B cell (primary cell): ENCODE measurements at regions not wholly inside any gene's neighbourhood (a gene's known extent, or its start where the extent isn't known, plus 50 kb on each side); places are given as distances from the start of the nearest gene placed in this dataset.

ENCODE experiments used
- ATAC-seq: fragments of 200-7000 bp; cut with Tn5 transposase; one replicate; pipeline ENCODE4 v1.10.0; 2021; ENCODE audit warnings: low read depth, mild to moderate bottlenecking, moderate number of reproducible peaks, moderate library complexity
- CTCF ChIA-PET: fragments of 350-600 bp; sonication (Branson Sonifier 250); formaldehyde crosslinking; loops from one replicate; lab custom pipeline; 2021; ENCODE audit warnings: antibody characterized with exemption, inconsistent platforms; lab: Charles Lee
- POLR2A ChIA-PET: fragments of 350-600 bp; sonication (Branson Sonifier 250); formaldehyde crosslinking; loops from one replicate; lab custom pipeline; 2021; ENCODE audit warnings: antibody characterized with exemption; lab: Charles Lee
- DNase-seq: peaks from one replicate; pipeline ENCODE4 v3.0.0; 2013
- H2AFZ ChIP-seq: 2 replicates; pipeline ENCODE4 v1.6.1; 2012; ENCODE audit warnings: mild to moderate bottlenecking, low read depth, low read length; ENCODE audit not compliant: insufficient read depth, poor library complexity, severe bottlenecking
- H3K27ac ChIP-seq, 2 donors: 1 replicate in 1 of 2; 2 replicates in 1 of 2; pipeline ENCODE4 v1.5.1; 2012 to 2013; ENCODE audit warnings: low read length in 2 of 2, mild to moderate bottlenecking in 2 of 2, moderate library complexity in 1 of 2
- H3K27me3 ChIP-seq, 4 experiments: fragments of 200-600 bp in 1 of 4; sonication (generic) in 1 of 4; replicated peaks in 1 of 4; 1 replicate in 2 of 4; 2 replicates in 2 of 4; pipeline versions ENCODE4 v1.6.1 to v1.7.0; 2013 to 2016; ENCODE audit warnings: low read length in 3 of 4, mild to moderate bottlenecking in 2 of 4, mixed read lengths in 1 of 4, moderate library complexity in 1 of 4; ENCODE audit not compliant: insufficient read depth in 4 of 4, control insufficient read depth in 3 of 4; ENCODE audit errors: control extremely low read depth in 1 of 4
- H3K36me3 ChIP-seq, 2 experiments: replicated peaks in 1 of 2; 1 replicate in 1 of 2; 2 replicates in 1 of 2; pipeline versions ENCODE4 v1.6.1 to v1.7.1; 2013; ENCODE audit warnings: low read length in 1 of 2; ENCODE audit not compliant: insufficient read depth in 2 of 2, control insufficient read depth in 1 of 2; ENCODE audit errors: control extremely low read depth in 1 of 2, extremely low read depth in 1 of 2
- H3K4me1 ChIP-seq, 2 donors: fragments of 200-600 bp in 1 of 2; sonication (generic) in 1 of 2; 1 replicate in 1 of 2; 2 replicates in 1 of 2; pipeline versions ENCODE4 v1.5.1 to v1.6.1; 2013 to 2017; ENCODE audit warnings: low read length in 2 of 2; ENCODE audit not compliant: control insufficient read depth in 2 of 2, insufficient read depth in 2 of 2
- H3K4me2 ChIP-seq: replicated peaks from 2 replicates; pipeline ENCODE3; 2012; ENCODE audit warnings: mild to moderate bottlenecking, low read depth, low read length; ENCODE audit not compliant: poor library complexity, severe bottlenecking
- H3K4me3 ChIP-seq, 5 experiments: fragments of 200-600 bp in 1 of 5; sonication (generic) in 1 of 5; 1 replicate in 3 of 5; 2 replicates in 2 of 5; pipeline versions ENCODE4 v1.5.1 to v1.7.0; 2011 to 2016; ENCODE audit warnings: low read length in 4 of 5, mild to moderate bottlenecking in 4 of 5, low read depth in 2 of 5, control low read depth in 1 of 5, moderate library complexity in 1 of 5; ENCODE audit not compliant: insufficient read depth in 1 of 5; ENCODE audit errors: control extremely low read depth in 1 of 5, extremely low read depth in 1 of 5
- H3K79me2 ChIP-seq: fragments of 200-600 bp; sonication (generic); one replicate; pipeline ENCODE4 v1.6.0; 2016; ENCODE audit warnings: low read length; ENCODE audit not compliant: control insufficient read depth, insufficient read depth
- H3K9ac ChIP-seq: fragments of 200-600 bp; sonication (generic); 2 replicates; pipeline ENCODE4 v1.6.1; 2017; ENCODE audit warnings: mild to moderate bottlenecking, low read length, moderate library complexity
- H3K9me3 ChIP-seq, 3 donors: one replicate each; pipeline versions ENCODE4 v1.6.1 to v1.7.1; 2013; ENCODE audit warnings: low read length in 2 of 3; ENCODE audit not compliant: control insufficient read depth in 2 of 3, insufficient read depth in 1 of 3; ENCODE audit errors: control extremely low read depth in 1 of 3
- H4K20me1 ChIP-seq: 2 replicates; pipeline ENCODE4 v1.6.0; 2012; ENCODE audit warnings: mild to moderate bottlenecking, low read length; ENCODE audit not compliant: insufficient read depth, control insufficient read depth, poor library complexity, severe bottlenecking
- H3K27ac Mint-ChIP-seq: one replicate; pipeline ENCODE4 v1.8.0; 2021; ENCODE audit warnings: mixed read lengths
- H3K27me3 Mint-ChIP-seq: one replicate; pipeline ENCODE4 v1.8.0; 2021; ENCODE audit warnings: mixed read lengths
- H3K4me1 Mint-ChIP-seq: one replicate; pipeline ENCODE4 v1.8.0; 2021; ENCODE audit warnings: mixed read lengths
- H3K4me3 Mint-ChIP-seq: one replicate; pipeline ENCODE4 v1.8.0; 2021; ENCODE audit warnings: mixed read lengths
- H3K9me3 Mint-ChIP-seq: one replicate; pipeline ENCODE4 v1.8.0; 2022; ENCODE audit warnings: mixed read lengths; ENCODE audit not compliant: insufficient read depth
- EZH2 ChIP-seq: IDR thresholded peaks from 2 replicates; pipeline ENCODE4 v1.6.1; 2012; ENCODE audit warnings: borderline replicate concordance, low read depth, mild to moderate bottlenecking, moderate library complexity, low read length; ENCODE audit not compliant: insufficient read depth, poor library complexity, severe bottlenecking
- WGBS: methylation state at CpG from one replicate; pipeline ENCODE4 v1.1.5; 2013; ENCODE audit warnings: missing lambda C conversion rate; ENCODE audit not compliant: insufficient coverage; 5-methylcytosine and 5-hydroxymethylcytosine counted together
- intact Hi-C: fragments of 100-400 bp; cut with micrococcal nuclease; formaldehyde crosslinking; loops from one replicate; pipeline ENCODE4 v1.10.0; 2022
- TF ChIP-seq, protein P1 (sequence below): fragments of 200-600 bp; IDR thresholded peaks from one replicate; pipeline ENCODE4 v1.8.0; 2022; ENCODE audit warnings: antibody characterized with exemption, mild to moderate bottlenecking

DNA sequence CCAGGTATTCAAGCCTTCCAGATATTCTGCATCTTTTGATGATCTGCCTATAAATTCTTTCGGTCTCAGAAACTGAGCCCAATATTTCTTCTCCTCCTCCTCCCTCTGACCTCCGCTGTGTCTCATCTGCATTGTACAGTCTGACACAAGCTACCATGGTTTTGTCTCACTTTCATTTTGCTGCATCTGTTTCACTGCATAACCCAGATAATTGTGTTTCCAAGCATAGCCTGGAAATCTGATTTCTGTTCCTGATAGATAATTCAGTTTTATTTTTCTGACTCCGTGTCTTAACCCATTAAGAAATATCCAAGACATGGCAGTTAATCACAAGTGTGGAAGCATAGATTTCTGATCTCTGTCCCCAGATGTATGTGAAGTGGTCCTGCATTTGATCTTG, 374.2 kb upstream of the SEMA3A start:
- Histone ChIP-seq H3K36me3 (no peaks in the 10 kb centered on the region), H3K9ac (no peak overlapping the region), H3K79me2 (no peaks in the 10 kb centered on the region), H3K9me3 (no peaks in the 10 kb centered on the region), H2AFZ (no peak overlapping the region), H3K27me3 (no peaks in the 10 kb centered on the region), H4K20me1 (no peaks in the 10 kb centered on the region), H3K4me1 (no peaks in the 10 kb centered on the region), H3K27ac (no peak overlapping the region), H3K4me3 (no peak overlapping the region), H3K4me2 (no peak overlapping the region)
- intact Hi-C loops: no loop called here
- ChIA-PET CTCF (no interaction called here), POLR2A (no interaction called here)
- WGBS: 87% methylated on average over 2 of the region's 3 CpGs
- Mint-ChIP-seq H3K27me3 (no peaks in the 10 kb centered on the region), H3K27ac (no peak overlapping the region), H3K4me1 (no peaks in the 10 kb centered on the region), H3K9me3 (no peaks in the 10 kb centered on the region), H3K4me3 (no peak overlapping the region)
- DNase-seq: no peak
- ATAC-seq: no peak
- no peak for TF ChIP-seq EZH2
- TF ChIP-seq, protein P1, sequence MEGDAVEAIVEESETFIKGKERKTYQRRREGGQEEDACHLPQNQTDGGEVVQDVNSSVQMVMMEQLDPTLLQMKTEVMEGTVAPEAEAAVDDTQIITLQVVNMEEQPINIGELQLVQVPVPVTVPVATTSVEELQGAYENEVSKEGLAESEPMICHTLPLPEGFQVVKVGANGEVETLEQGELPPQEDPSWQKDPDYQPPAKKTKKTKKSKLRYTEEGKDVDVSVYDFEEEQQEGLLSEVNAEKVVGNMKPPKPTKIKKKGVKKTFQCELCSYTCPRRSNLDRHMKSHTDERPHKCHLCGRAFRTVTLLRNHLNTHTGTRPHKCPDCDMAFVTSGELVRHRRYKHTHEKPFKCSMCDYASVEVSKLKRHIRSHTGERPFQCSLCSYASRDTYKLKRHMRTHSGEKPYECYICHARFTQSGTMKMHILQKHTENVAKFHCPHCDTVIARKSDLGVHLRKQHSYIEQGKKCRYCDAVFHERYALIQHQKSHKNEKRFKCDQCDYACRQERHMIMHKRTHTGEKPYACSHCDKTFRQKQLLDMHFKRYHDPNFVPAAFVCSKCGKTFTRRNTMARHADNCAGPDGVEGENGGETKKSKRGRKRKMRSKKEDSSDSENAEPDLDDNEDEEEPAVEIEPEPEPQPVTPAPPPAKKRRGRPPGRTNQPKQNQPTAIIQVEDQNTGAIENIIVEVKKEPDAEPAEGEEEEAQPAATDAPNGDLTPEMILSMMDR: no peak

DNA sequence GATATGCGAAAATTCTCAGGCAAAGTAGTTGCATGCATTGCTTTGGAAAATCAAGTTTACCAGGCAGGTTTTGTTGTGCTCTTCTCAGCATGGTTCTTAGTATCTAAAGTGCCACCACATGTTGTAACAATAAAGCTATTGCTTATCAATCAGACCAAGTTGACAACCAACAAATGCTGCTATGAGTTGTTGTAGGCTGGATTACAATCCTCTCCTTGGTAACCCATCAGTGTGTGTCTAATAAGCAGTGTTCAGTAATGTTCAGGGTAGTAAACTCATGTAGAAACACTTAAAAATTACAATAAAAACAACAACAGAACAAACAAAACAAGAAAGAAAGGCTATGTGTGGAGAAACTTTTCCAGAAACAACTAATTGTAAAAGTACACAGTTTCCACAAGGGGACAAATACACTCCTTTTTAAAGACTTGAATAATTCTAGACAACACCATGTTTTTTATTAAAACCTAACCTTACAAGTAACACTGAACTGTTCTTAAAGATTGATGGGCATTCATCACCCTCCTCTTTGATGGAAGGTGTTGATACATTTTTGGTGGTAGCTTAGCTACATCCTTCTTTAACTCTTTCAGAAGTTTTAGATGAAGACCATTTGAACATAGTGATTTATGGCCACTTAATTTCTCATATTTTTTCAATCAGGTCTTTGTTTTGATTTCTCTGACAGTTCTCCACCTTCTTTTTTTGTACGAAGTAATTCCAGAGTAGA, 370.9 kb upstream of the SEMA3A start:
- Mint-ChIP-seq H3K4me1 (no peaks in the 10 kb centered on the region), H3K27ac (no peak overlapping the region), H3K9me3 (no peaks in the 10 kb centered on the region), H3K27me3 (no peaks in the 10 kb centered on the region), H3K4me3 (no peak overlapping the region)
- no peak overlapping the region for H3K4me3 ChIP-seq
- ChIA-PET CTCF (no interaction called here), POLR2A (no interaction called here)
- no peaks in the 10 kb centered on the region for H3K4me1 ChIP-seq
- H3K79me2 ChIP-seq: no peaks in the 10 kb centered on the region
- no peak overlapping the region for H3K9ac ChIP-seq
- TF ChIP-seq, protein P1: no peak
- no peak for TF ChIP-seq EZH2
- H3K9me3 ChIP-seq: no peaks in the 10 kb centered on the region
- intact Hi-C loops: no loop called here
- H3K27me3 ChIP-seq: no peaks in the 10 kb centered on the region
- H3K4me2 ChIP-seq: no peak overlapping the region
- no peak overlapping the region for H3K27ac ChIP-seq
- no peak for DNase-seq
- no peak overlapping the region for H2AFZ ChIP-seq
- no peaks in the 10 kb centered on the region for H3K36me3 ChIP-seq
- WGBS: 100% methylated on average over 1 of the region's 2 CpGs
- H4K20me1 ChIP-seq: no peaks in the 10 kb centered on the region
- ATAC-seq: no peak
